DMS79 (cell line): ENCODE measurements at regions not wholly inside any gene's neighbourhood (a gene's known extent, or its start where the extent isn't known, plus 50 kb on each side); places are given as distances from the start of the nearest gene placed in this dataset.
"Not testable (repeated sequence)": the region's sequence is repeated elsewhere in the genome, so short reads cannot be mapped to it uniquely, and the experiment has no call there.

Source experiments
- DNase-seq: peaks from one replicate; lab custom pipeline; 2025; lab: John Stamatoyannopoulos, UW

GRCh38 chr2:208685929-208686328 lies 279.3 kb downstream of the PTH2R start:
- DNase-seq = not testable (repeated sequence)

GRCh38 chr2:208686665-208687064 lies 280.1 kb downstream of the PTH2R start:
- DNase-seq = no peak

GRCh38 chr2:208687720-208688119 lies 281.1 kb downstream of the PTH2R start:
- not testable (repeated sequence) for DNase-seq

- no peak for DNase-seq
These were observed 291.5 kb downstream of the PTH2R start for GRCh38 chr2:208698114-208698513.

- no peak for DNase-seq
These were observed 301.9 kb downstream of the PTH2R start for GRCh38 chr2:208708486-208708885.

GRCh38 chr2:208711598-208711997 lies 305.0 kb downstream of the PTH2R start:
- DNase-seq = no peak

- no peak for DNase-seq
These were observed 306.6 kb downstream of the PTH2R start for GRCh38 chr2:208713066-208713745.

GRCh38 chr2:208718828-208719227 lies 312.2 kb downstream of the PTH2R start:
- no peak for DNase-seq

GRCh38 chr2:208722731-208723130 lies 316.1 kb downstream of the PTH2R start:
- no peak for DNase-seq

GRCh38 chr2:208725280-208725679 lies 318.7 kb downstream of the PTH2R start:
- DNase-seq = no peak

GRCh38 chr2:208726242-208726641 lies 319.6 kb downstream of the PTH2R start:
- no peak for DNase-seq

- not testable (repeated sequence) for DNase-seq
These were observed 345.2 kb downstream of the PTH2R start for GRCh38 chr2:208751663-208752415.

GRCh38 chr2:208757364-208757763 lies 350.8 kb downstream of the PTH2R start:
- no peak for DNase-seq

GRCh38 chr2:208773074-208773473 lies 366.5 kb downstream of the PTH2R start:
- not testable (repeated sequence) for DNase-seq

GRCh38 chr2:208781166-208781565 lies 374.6 kb downstream of the PTH2R start:
- DNase-seq = no peak

GRCh38 chr2:208782097-208782496 lies 375.5 kb downstream of the PTH2R start:
- DNase-seq = no peak

- no peak for DNase-seq
These were observed 376.6 kb downstream of the PTH2R start for GRCh38 chr2:208783184-208783583.

- not testable (repeated sequence) for DNase-seq
These were observed 378.2 kb downstream of the PTH2R start for GRCh38 chr2:208784774-208785173.

GRCh38 chr2:208791257-208791656 lies 384.7 kb downstream of the PTH2R start:
- DNase-seq = no peak

- no peak for DNase-seq
These were observed 386.2 kb downstream of the PTH2R start for GRCh38 chr2:208792766-208793165.

- DNase-seq = no peak
These were observed 386.8 kb downstream of the PTH2R start for GRCh38 chr2:208793434-208793833.

- DNase-seq = no peak
These were observed 387.8 kb downstream of the PTH2R start for GRCh38 chr2:208794288-208794975.

GRCh38 chr2:208798698-208799097 lies 392.1 kb downstream of the PTH2R start:
- DNase-seq = no peak
